NB4 (cell line): ENCODE measurements at regions not wholly inside any gene's neighbourhood (a gene's known extent, or its start where the extent isn't known, plus 50 kb on each side); places are given as distances from the start of the nearest gene placed in this dataset.

Experiments
- CTCF ChIP-seq: IDR thresholded peaks from one replicate; pipeline ENCODE4 v1.5.1; 2012; ENCODE audit warnings: low read depth, low read length
- MAX ChIP-seq: IDR thresholded peaks from 2 replicates; pipeline ENCODE4 v1.6.1; 2011; ENCODE audit warnings: low read depth, low read length
- POLR2A ChIP-seq: IDR thresholded peaks from 2 replicates; pipeline ENCODE4 v1.6.1; 2011; ENCODE audit warnings: mild to moderate bottlenecking; ENCODE audit not compliant: insufficient read length; ENCODE audit errors: extremely low read depth

DNA sequence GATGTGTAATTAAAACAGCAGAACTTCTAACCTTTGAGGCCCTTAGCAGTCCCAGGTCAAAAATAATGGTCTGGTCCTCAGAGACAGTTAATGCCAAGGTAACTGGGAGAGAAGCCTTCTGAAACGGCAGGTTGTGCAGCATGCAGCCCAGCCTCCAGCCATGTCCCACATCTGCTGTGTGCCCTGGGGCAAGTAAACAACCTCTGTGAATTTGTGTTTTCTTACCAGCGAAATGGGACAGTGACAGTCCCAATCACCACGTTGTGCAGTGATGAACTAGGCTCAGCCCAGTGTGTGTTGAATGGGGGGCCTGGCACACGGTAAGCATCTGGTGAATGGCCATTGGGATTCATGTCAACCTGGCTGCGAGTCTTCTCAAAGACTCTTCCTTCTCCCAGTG is 61.2 kb downstream of the EMX2 start:
- TF ChIP-seq CTCF (no peak), MAX (no peak), POLR2A (no peak)
